ENCODE measurements at regions not wholly inside any gene's neighbourhood (a gene's known extent, or its start where the extent isn't known, plus 50 kb on each side); places are given as distances from the start of the nearest gene placed in this dataset.
"Not testable (repeated sequence)": the region's sequence is repeated elsewhere in the genome, so short reads cannot be mapped to it uniquely, and the experiment has no call there.

DNA sequence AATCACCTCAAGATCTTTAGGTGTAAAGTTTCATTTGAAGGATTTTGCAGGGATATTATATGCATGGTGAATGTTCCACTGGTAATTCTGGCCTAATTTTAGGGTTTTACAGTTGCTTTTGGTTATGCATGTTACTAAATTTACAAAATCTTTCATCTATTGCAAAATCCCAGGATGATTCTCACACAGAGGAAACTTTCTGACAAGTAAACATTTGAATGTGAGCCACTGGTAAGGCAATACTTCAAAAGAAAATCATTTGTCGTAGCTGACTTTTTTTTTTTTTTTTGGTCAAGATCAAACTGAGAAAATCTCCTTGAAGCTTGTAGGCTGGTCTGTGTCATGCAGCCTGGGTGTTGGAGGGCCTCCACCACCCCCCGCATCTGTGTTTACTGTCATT is 141.9 kb upstream of the EXOC2 start:
- DNase-seq (ENCODE audit: low read depth in 2 of 3, low spot score in 2 of 3): no peak

DNA sequence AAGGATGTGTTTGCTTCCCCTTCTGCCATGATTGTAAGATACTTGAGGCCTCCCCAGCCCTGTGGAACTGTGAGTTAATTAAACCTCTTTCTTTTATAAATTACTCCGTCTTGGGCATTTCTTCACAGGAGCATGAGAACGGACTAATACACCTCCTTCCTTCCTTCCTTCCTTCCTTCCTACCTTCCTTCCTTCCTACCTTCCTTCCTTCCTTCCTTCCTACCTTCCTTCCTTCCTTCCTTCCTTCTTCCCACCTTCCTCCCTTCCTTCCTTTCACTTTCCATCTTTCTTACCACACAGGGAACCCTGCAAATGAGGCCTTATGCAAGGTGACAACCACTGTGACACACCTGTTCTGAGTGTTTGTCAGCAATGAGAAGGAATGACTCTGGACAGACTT is 141.3 kb upstream of the EXOC2 start:
- peak in 2 of 3 donors; percentile 9 to 12 for DNase-seq (ENCODE audit: low read depth in 2 of 3, low spot score in 2 of 3)

DNA sequence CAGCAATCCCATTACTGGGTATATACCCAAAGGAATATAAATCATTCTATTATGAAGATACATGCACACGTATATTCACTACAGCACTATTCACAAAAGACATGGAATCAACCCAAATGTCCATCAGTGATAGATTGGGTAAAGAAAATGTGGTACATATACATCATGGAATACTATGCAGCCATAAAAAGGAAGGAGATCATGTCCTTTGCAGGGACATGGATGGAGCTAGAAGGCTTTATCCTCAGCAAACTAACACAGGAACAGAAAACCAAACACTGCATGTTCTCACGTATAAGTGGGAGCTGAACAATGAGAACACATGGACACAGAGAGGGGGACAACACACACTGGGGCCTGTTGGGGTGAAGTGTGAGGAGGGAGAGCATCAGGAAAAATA is 139.9 kb upstream of the EXOC2 start:
- DNase-seq (ENCODE audit: low read depth in 2 of 3, low spot score in 2 of 3): not testable (repeated sequence)

DNA sequence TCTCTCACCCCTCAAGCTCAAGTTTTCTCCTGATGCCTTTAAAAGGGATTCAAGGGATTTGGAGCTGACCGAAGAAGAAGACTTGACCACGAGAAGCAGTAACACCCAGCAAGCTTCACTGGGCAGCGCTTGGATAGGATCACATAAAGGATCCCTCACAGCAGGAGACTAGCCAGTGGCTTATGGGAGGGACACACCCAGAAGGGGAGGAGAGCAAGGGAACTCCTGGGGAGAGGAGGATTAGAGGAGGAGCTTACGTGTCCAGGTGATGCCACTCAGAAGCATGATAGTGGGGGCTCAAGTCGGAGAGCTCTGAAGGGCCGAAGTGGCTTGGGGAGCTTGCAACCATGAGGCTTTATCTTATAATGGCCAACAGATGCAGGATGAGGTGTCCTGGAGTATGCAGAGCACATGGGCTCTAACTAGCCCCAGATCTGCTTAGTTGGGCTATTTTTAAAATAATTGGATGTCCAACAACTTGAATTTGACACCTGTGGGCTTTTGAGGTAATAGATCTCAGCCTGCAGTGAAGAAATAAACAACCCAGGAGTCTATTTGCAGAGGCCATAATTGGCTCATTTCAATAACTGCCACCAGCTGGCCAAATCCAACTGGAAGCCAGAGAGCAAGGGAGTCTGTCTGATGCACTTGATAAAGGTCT is 137.9 kb upstream of the EXOC2 start:
- no peak for DNase-seq (ENCODE audit: low read depth in 2 of 3, low spot score in 2 of 3)

DNA sequence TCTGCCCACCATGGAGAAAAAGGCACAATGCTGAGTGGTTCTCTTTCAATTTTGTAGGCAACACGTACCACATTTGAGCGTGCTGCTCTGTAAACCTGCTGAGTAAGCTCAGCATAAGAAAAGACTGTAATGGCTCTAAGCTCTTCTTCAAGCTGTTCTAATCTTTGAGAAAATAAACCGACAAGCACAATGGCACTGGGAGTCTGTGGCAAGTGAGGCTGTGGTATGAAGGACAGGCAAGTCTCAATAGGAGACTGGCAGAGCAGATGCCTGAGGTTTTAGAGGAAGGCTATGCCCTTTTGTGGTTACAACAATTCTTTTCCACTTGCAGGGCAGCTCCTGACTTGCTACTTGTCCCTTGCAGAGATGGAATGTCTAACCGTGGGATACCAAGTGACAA is 136.7 kb upstream of the EXOC2 start:
- DNase-seq (ENCODE audit: low read depth in 2 of 3, low spot score in 2 of 3): no peak

DNA sequence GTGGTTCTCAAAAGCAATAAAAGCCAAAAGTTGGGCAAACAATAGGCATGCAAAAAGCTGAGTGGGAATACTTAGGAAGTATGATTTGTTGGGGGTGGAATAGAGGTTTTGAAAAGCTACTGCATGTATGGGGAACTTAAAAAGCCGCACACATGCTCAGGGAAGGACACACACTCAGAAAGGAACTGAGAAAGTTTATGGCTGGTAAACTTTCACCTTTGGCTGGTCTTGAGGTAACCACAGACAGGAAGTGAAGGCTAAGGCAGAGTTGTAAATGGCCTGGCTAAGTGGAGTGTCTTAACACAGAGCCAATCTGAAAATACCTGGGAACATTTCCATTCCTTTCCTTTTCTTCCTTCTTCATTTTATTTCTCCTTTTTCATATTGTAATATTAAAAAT is 134.5 kb upstream of the EXOC2 start:
- DNase-seq (ENCODE audit: low read depth in 2 of 3, low spot score in 2 of 3): no peak

DNA sequence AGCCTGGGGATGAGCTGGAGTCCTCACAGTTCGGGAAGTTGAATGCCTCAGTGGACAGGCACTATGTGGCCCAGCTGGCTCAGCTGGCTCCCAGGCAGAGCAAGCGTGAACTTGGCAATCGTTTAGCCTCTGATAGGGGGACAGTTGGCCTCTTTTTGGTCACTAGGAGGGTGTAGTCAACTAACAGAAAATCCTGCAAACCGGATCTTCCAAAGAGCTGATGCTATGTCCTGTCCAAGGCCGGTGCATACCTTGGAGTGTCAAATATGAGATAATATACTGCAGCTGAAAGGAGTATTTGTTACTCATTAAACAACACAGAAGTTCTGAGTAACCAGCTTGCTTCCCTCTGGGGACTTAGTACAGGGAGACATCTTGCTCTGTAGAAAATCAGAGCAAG is 126.2 kb upstream of the EXOC2 start:
- no peak for DNase-seq (ENCODE audit: low read depth in 2 of 3, low spot score in 2 of 3)

DNA sequence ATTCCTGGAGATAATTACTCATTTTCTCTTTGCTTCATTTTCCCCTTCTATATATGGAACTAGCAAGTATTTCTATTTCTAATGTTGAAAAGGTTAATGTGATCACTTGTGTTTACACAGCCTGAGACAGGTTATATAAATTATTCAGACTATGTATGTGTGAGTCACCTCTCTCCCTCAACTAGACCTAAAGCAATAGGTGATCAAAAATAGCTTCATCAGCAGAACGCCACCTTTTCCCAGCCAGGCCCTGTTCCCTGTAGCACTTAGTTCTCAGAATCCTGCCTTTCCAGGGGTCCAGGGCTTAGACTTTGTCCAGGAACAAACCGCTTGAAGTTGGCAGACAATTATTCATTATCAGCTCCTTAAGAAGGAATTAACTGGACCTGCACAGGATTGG is 125.3 kb upstream of the EXOC2 start:
- no peak for DNase-seq (ENCODE audit: low read depth in 2 of 3, low spot score in 2 of 3)

DNA sequence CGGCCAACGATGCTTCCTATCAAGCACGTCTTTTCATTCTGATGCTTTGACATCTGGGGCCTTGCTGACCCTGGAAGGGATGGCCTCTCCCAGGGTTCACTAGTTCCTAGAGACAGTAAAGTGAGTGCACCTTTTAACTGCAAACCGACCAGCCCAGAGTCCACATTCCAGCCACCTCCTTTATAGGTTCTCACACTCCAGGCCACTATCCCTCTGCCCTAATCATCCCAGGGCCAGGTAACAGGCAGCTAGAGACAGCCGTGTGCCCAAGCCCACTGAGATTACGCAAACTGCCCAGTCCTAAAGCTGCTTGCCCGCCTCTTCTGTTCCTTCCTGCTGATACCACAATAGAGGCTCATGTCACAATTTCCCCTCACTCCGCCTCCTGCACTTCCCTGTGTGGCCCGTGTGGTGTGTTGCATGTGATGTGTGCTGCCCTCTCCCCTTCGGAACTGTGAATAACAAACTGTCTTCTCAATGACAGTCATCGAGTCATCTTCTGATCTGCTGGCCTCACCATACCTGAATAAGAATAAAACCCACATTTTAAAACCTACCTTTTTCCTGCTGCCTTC is 123.7 kb upstream of the EXOC2 start:
- no peak for DNase-seq (ENCODE audit: low read depth in 2 of 3, low spot score in 2 of 3)

DNA sequence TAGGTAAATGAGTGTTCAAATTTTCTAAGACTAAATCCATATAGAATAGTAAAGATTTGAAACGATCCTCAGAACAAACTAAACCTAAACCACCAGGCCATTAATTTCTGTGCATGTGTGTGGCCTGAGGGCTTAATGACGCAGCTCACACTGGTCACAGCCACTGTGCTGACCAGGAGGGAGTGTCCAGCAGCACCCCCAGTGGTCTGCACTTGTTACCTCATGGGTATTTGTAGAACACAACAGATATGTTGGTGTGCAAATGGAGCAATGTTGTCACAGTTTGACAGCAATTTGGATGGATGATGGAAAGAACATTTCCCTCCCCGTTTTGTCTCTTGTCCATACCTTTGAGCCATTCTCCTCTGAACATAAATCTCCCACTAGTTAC is 122.4 kb upstream of the EXOC2 start:
- DNase-seq (ENCODE audit: low read depth in 2 of 3, low spot score in 2 of 3): no peak

DNA sequence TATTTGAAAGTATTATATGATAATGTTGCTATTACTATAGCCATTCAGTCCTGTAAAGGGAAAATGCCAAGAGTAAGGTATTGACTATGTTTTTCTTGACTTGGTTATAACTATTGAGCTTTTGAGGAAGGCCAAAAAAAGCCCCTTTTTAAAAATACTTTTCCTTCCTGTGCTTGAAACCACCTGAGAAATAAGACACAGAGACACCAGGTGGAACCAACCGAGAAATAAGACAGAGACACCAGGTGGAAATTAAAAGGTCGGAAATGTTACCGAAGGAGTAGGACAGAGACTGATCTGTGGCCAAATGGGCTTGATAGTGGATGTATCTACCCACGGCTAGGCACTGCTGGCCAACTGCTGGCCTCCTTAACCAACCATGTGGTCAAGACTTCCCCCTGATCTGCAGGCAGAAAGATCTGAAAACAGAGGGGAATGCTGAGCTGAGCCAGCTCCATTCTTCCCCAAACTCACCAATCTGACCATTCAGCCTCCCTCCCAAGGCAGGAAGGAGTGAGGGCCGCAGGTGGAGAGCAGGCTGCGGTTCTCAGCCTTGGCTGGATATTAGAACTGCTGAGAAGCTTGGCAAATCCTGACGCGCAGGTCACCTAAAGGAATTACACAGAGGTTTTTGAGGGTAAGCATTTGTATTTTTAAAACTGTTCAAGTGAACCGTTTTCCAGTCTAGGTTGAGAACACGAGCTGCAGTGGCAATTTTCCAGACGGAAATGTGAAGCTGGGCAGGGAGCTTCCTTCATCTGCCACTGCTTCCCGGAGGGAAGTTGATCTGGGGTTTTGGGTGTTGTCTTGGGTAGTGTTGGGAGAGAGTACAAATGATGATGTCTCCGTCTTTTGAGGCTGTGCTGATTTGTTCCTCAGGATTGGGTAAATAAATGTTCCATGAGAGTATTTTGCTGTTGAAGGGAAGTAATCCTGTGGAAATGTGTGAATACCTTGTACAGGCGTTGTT is 121.7 kb upstream of the EXOC2 start:
- DNase-seq (ENCODE audit: low read depth in 2 of 3, low spot score in 2 of 3): no peak

DNA sequence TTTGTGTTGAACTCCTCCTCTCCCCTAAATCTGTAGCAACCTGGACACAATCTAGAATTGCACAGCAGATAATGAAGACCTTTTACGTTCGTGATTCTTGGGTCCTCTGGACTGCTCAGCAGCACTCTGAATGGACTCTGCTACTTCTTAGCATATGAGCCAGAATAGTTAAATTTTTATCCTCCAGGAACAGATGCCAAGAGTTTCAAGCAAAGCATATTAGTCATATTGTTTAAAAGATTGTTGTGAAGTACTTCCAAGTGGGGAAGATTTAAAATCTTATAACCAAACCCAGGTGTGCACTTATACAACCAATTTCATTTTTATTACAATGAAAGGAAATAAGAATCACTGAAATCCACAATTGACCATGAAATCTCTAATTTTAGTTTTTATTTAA is 118.9 kb upstream of the EXOC2 start:
- DNase-seq (ENCODE audit: low read depth in 2 of 3, low spot score in 2 of 3): no peak

DNA sequence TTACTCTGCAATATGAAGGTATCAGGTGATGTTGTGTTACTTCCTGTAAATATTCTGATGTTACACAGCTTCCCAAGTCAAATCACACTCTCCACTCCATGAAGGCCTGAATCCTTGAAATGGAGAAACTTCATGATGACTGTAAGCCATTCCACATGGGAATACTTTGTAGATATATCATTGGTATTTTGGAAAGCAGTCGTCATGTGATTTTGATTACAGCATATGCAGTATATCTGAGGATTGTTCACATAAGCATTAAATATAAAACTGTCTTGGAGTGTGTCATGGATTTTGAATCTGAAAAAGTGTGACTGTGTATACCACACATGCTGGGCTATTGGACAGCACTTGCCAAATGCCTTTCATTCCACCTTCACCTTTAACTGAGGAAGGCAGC is 118.3 kb upstream of the EXOC2 start:
- DNase-seq (ENCODE audit: low read depth in 2 of 3, low spot score in 2 of 3): no peak

DNA sequence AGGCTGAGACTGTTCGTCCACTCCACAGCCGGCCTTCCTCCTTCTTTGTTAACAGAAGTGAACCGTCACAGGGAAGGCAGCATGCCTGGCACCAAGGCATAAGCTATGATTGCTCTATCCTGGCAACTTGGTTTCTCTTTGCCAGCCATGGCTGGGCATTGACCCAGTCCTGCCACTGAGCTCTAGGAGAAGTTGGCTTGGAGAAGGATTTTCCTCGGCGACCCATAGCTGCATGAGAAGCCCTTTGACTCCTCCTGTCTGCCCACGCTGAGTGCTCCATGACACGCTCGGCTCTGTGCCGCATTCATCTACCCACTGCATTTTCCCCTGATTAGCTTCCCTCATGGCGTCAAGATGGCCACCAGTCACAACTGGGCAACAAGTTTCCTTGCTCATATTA is 111.8 kb upstream of the EXOC2 start:
- DNase-seq (ENCODE audit: low read depth in 2 of 3, low spot score in 2 of 3): no peak

DNA sequence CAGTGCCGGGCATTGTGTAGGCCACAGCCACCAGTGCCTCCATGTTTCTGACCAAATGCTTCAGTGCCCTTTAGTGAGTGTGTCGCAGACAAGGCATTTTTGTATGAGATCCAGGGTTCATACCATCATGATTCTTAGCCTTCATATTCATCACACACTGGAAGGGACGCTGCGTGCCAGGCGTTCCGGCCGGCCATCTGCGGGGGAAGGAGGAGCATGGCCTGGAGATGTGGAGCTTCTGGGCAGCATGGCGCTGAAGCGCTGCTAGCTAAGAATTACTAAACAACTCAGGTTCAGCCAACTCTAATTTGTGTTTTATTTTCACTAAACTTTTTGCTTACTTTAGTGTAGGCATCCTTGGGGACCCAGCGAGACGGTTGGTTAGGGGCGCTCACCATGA is 111.4 kb upstream of the EXOC2 start:
- no peak for DNase-seq (ENCODE audit: low read depth in 2 of 3, low spot score in 2 of 3)

DNA sequence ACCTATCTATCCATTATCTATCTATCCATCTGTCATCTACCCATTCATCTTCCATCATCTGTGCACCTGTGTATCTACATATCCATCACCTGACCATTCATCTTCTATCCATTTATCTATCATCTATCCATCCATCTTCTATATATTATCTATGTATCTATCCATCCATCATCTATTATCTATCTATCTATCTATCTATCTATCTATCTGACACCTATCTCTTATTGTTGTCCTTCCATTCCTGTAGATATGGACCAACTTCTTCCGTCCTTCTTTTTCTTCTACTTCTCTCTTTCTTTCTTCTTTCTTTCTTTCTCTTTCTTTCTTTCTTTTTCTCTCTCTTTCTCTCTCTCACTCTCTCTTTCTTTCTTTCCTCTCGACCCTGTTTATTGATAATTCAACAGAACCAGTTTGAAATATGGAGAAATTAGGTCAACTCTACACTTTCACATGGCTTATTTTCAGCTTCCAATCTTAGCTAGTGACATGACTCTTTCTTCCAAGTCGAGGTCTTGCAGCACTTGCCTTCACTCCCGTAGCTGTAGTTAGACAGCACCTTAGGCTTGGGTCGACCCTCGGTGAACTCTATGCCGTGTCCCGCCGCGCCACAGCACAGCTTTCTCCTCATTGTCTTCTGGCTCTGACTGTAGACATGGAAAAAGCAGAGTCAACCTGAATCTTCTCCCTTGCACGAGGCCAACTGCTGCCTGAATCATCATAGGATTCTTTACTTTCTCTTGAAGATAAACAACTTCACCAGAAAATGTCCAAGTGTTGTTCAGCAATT is 110.4 kb upstream of the EXOC2 start:
- DNase-seq (ENCODE audit: low read depth in 2 of 3, low spot score in 2 of 3): no peak

DNA sequence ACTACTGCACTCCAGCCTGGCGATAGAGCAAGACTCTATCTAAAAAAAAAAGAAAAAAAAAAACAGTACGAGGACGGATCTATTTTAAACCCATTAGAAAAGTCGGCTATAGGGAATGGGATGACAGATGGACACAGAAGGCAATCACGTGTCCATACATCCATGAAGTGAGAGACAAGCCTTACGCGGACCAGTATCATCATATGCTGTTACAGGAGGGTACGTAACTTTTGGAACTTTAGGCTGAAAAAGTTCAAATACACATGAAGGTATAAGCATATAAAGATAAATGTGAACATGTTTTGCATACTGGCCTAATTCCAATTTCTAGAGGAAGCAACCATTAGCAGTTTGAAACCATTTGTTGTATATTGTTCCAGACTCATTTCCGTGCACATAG is 109.8 kb upstream of the EXOC2 start:
- no peak for DNase-seq (ENCODE audit: low read depth in 2 of 3, low spot score in 2 of 3)

DNA sequence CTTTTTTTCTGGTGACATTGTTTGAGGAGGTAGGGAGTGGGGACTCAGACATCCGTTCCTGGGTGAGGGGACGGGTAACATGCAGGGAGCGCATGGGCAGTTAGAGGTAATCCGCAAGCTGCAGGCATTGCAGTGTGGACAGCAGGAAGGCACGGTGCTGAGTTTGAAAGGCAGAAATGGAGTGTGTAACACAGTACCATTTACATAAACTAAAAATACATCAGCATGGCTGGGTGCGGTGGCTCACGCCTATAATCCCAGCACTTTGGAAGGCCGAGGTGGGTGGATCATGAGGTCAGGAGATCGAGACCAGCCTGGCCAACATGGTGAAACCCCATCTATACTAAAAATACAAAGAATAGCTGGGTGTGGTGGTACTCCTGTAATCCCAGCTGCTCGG is 109.3 kb upstream of the EXOC2 start:
- DNase-seq (ENCODE audit: low read depth in 2 of 3, low spot score in 2 of 3): not testable (repeated sequence)

DNA sequence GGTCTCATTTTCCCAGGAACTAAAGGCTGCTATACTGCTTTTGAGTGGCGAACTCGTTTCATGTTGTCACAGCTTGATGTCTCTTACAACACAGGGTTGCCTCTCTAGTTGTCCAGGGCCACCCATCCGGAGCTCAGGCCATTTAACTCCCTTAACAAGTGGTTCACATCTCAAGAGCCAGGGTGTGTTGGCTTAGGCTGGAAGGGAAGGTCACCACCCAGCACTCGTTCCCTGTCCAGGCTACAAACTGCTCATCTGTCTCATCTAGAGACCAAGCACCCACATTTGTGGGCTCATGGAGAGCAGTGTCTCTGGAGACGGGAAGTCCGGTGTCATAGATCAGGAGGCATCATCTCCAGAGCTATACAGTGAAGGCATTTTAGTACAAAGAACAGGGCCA is 106.8 kb upstream of the EXOC2 start:
- no peak for DNase-seq (ENCODE audit: low read depth in 2 of 3, low spot score in 2 of 3)

DNA sequence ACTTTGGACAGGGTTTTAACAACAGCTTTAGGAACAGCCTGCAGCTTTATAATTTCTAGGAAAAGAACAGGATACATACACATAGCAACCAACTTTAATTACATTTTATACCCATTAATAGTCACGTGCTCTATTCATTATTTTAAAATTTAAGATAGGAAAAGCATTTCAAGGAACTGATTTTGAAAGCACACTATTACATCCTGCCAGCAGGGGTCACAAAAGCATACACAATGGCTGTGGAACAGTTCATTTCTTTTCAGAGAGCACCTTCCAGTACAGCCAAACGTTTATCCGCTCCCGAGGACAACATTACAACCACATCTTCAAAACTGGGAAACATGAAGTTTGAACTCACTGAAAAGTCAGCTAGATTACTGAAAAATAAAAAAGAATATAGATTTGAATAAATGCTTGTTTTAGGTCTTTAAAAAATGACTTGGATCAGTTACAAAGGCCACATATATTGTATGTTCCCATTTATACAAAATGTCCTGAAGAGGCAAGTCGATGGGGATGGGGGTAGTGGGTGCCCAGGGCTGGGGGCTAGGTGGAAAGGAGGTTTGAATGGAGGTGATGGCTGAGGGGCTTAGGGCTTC is 104.6 kb upstream of the EXOC2 start:
- peak in 2 of 3 donors; percentile 39 to 68 for DNase-seq (ENCODE audit: low read depth in 2 of 3, low spot score in 2 of 3)

Data from hematopoietic multipotent progenitor cell (in vitro differentiated cells).